Natural killer cell (primary cell): ENCODE measurements at regions not wholly inside any gene's neighbourhood (a gene's known extent, or its start where the extent isn't known, plus 50 kb on each side); places are given as distances from the start of the nearest gene placed in this dataset.
A peak's percentile ranks its signal among the peaks of the same experiment; 100 is the strongest.

ENCODE experiments used
- ATAC-seq, 3 donors: fragments of 150-1000 bp in 2 of 3; fragments of 200-7000 bp in 1 of 3; cut with Tn5 transposase; 1 replicate in 1 of 3; 2 replicates in 2 of 3; pipeline ENCODE4 v1.10.0; 2021; ENCODE audit warnings: mild to moderate bottlenecking in 2 of 3, moderate library complexity in 2 of 3
- DNase-seq, 2 donors: peaks; one replicate each; pipeline versions ENCODE4 v3.0.0 to v3.0.0-alpha.2; 2013 to 2021; ENCODE audit warnings: mixed read lengths in 1 of 2
- H3K27ac ChIP-seq: one replicate; pipeline ENCODE4 v1.5.1; 2013; ENCODE audit warnings: mild to moderate bottlenecking, low read length
- H3K27me3 ChIP-seq: one replicate; pipeline ENCODE4 v1.6.1; 2013; ENCODE audit warnings: low read length; ENCODE audit not compliant: control insufficient read depth, insufficient read depth
- H3K36me3 ChIP-seq: one replicate; pipeline ENCODE4 v1.6.1; 2013; ENCODE audit warnings: low read length; ENCODE audit not compliant: control insufficient read depth, insufficient read depth
- H3K4me1 ChIP-seq: one replicate; pipeline ENCODE4 v1.6.1; 2013; ENCODE audit warnings: low read length; ENCODE audit not compliant: control insufficient read depth, insufficient read depth
- H3K4me3 ChIP-seq: one replicate; pipeline ENCODE4 v1.5.1; 2013; ENCODE audit warnings: low read length
- H3K9me3 ChIP-seq: one replicate; pipeline ENCODE4 v1.6.1; 2013; ENCODE audit warnings: low read length; ENCODE audit not compliant: control insufficient read depth, insufficient read depth
- H3K27ac Mint-ChIP-seq, 2 donors: one replicate each; pipeline ENCODE4 v1.8.0; 2022; ENCODE audit warnings: mild to moderate bottlenecking in 2 of 2, mixed read lengths in 2 of 2, moderate library complexity in 1 of 2
- H3K27me3 Mint-ChIP-seq, 2 donors: one replicate each; pipeline ENCODE4 v1.8.0; 2022; ENCODE audit warnings: low read depth in 2 of 2, mixed read lengths in 2 of 2
- H3K36me3 Mint-ChIP-seq: one replicate; pipeline ENCODE4 v1.8.0; 2022; ENCODE audit warnings: mixed read lengths
- H3K4me1 Mint-ChIP-seq, 2 donors: one replicate each; pipeline ENCODE4 v1.8.0; 2022; ENCODE audit warnings: mixed read lengths in 2 of 2
- H3K4me3 Mint-ChIP-seq: one replicate; pipeline ENCODE4 v1.8.0; 2022; ENCODE audit warnings: mild to moderate bottlenecking, moderate library complexity, mixed read lengths
- H3K9me3 Mint-ChIP-seq, 2 donors: one replicate each; pipeline ENCODE4 v1.8.0; 2022; ENCODE audit warnings: mixed read lengths in 2 of 2
- CTCF ChIP-seq: fragments of 200-600 bp; IDR thresholded peaks from one replicate; pipeline ENCODE4 v1.8.0; 2022; ENCODE audit warnings: antibody characterized with exemption
- WGBS: methylation state at CpG from one replicate; pipeline ENCODE4 v1.1.7; 2013; ENCODE audit warnings: missing lambda C conversion rate; ENCODE audit not compliant: insufficient coverage; 5-methylcytosine and 5-hydroxymethylcytosine counted together
- intact Hi-C: fragments of 100-400 bp; cut with micrococcal nuclease; formaldehyde crosslinking; loops from one replicate; pipeline ENCODE4 v1.14.2; 2022

GRCh38 chr6:27575594-27576361 is 102.9 kb upstream of the ZNF184 start:
- no peak overlapping the region for H3K4me3 ChIP-seq
- no peaks in the 10 kb centered on the region for H3K4me1 Mint-ChIP-seq
- H3K27ac Mint-ChIP-seq: no peak overlapping the region
- no peaks in the 10 kb centered on the region for H3K9me3 Mint-ChIP-seq
- H3K27me3 ChIP-seq: peaks cover 8% of the 10 kb centered on the region
- intact Hi-C loops: no loop called here
- TF ChIP-seq CTCF: no peak
- 77% methylated on average over 6 of the region's 10 CpGs for WGBS
- ATAC-seq (no peak), DNase-seq (no peak)
- no peak overlapping the region for H3K27ac ChIP-seq
- no peaks in the 10 kb centered on the region for H3K4me1 ChIP-seq
- no peaks in the 10 kb centered on the region for H3K9me3 ChIP-seq
- H3K36me3 Mint-ChIP-seq: no peaks in the 10 kb centered on the region
- no peaks in the 10 kb centered on the region for H3K36me3 ChIP-seq
- H3K4me3 Mint-ChIP-seq: no peak overlapping the region
- H3K27me3 Mint-ChIP-seq: peaks cover 18 to 45% of the 10 kb centered on the region in 2 donors

- DNase-seq (no peak), ATAC-seq (no peak)
- intact Hi-C loops: no loop called here
- Histone ChIP-seq H3K4me3 (no peak overlapping the region), H3K27me3 (peaks cover 34% of the 10 kb centered on the region), H3K4me1 (no peaks in the 10 kb centered on the region), H3K9me3 (peaks cover 5% of the 10 kb centered on the region), H3K27ac (no peak overlapping the region), H3K36me3 (no peaks in the 10 kb centered on the region)
- Mint-ChIP-seq H3K27me3 (peaks cover 46 to 62% of the 10 kb centered on the region in 2 donors), H3K4me1 (peaks cover 0 to 5% of the 10 kb centered on the region in 2 donors), H3K27ac (no peak overlapping the region), H3K36me3 (peaks cover 5% of the 10 kb centered on the region), H3K4me3 (no peak overlapping the region), H3K9me3 (no peaks in the 10 kb centered on the region)
- 49% methylated on average over 13 of the region's 13 CpGs for WGBS
- TF ChIP-seq CTCF: no peak
Observed at GRCh38 chr6:27568226-27568897, 95.5 kb upstream of the ZNF184 start.

- Histone ChIP-seq H3K27me3 (peaks cover 52% of the 10 kb centered on the region), H3K4me3 (no peak overlapping the region), H3K4me1 (no peaks in the 10 kb centered on the region), H3K36me3 (no peaks in the 10 kb centered on the region), H3K9me3 (peaks cover 5% of the 10 kb centered on the region), H3K27ac (no peak overlapping the region)
- WGBS: 11% methylated on average over 41 of the region's 41 CpGs
- Mint-ChIP-seq H3K27me3 (peaks cover 58 to 73% of the 10 kb centered on the region in 2 donors), H3K27ac (no peak overlapping the region), H3K36me3 (peaks cover 5% of the 10 kb centered on the region), H3K4me3 (no peak overlapping the region), H3K4me1 (peaks cover 0 to 5% of the 10 kb centered on the region in 2 donors), H3K9me3 (no peaks in the 10 kb centered on the region)
- intact Hi-C loops: no loop called here
- TF ChIP-seq CTCF: no peak
- DNase-seq: peak in 1 of 2 donors; percentile 11
- ATAC-seq: no peak
Observed at GRCh38 chr6:27565839-27566779, 93.2 kb upstream of the ZNF184 start.
